HepG2 (cell line): ENCODE measurements at regions not wholly inside any gene's neighbourhood (a gene's known extent, or its start where the extent isn't known, plus 50 kb on each side); places are given as distances from the start of the nearest gene placed in this dataset.

ENCODE experiments used
- ATAC-seq: fragments of 200-7000 bp; cut with Tn5 transposase; 3 replicates; pipeline ENCODE4 v1.9.1; 2020; ENCODE audit warnings: mild to moderate bottlenecking, moderate library complexity
- BruUV-seq: library from RNA; stranded (reverse); fragments of 400-500 nt; replicated peaks from 2 replicates; lab custom pipeline; 2021; lab: Mats Ljungman, UMichigan
- CTCF ChIA-PET: fragments of 300-600 bp; formaldehyde crosslinking; extraction: SDS; loops from one replicate; lab custom pipeline; 2021; ENCODE audit warnings: low total read pairs, inconsistent platforms, low intra/inter-chr PET ratio; lab: Yijun Ruan, JAX
- POLR2A ChIA-PET: fragments of 350-600 bp; sonication (Branson Sonifier 250); formaldehyde crosslinking; loops from one replicate; lab custom pipeline; 2020; ENCODE audit warnings: antibody characterized with exemption, inconsistent platforms; lab: Yijun Ruan, JAX
- DNase-seq: peaks from one replicate; pipeline ENCODE4 v3.0.0-alpha.2; 2015; ENCODE audit warnings: low spot score
- FAIRE-seq: peaks from 3 replicates; lab custom pipeline; 2011; peaks lifted over from hg19 to GRCh38; lab: Jason Lieb, UNC
- H2AFZ ChIP-seq: one replicate; pipeline ENCODE4 v1.6.1; 2011; ENCODE audit warnings: low read length, inconsistent platforms
- H3K27ac ChIP-seq: fragments of 300-600 bp; 3 replicates; pipeline ENCODE4 v1.8.0; 2011; ENCODE audit warnings: mixed run types, mild to moderate bottlenecking, mixed read lengths, low read length, inconsistent platforms; ENCODE audit not compliant: insufficient read depth; ENCODE audit errors: extremely low read length
- H3K27me3 ChIP-seq, 2 experiments: fragments of 200-600 bp in 1 of 2; 2 replicates in 1 of 2; 3 replicates in 1 of 2; pipeline versions ENCODE4 v1.6.0 to v1.8.0; 2011; ENCODE audit warnings: low read length in 2 of 2, mild to moderate bottlenecking in 2 of 2, moderate library complexity in 2 of 2, inconsistent platforms in 1 of 2; ENCODE audit not compliant: insufficient read depth in 2 of 2, control insufficient read depth in 1 of 2
- H3K36me3 ChIP-seq, 2 experiments: fragments of 200-600 bp in 1 of 2; replicated peaks in 1 of 2; 2 replicates in 1 of 2; 3 replicates in 1 of 2; pipeline versions ENCODE4 v1.5.1 to v1.8.0; 2011; ENCODE audit warnings: low read length in 2 of 2, inconsistent platforms in 1 of 2; ENCODE audit not compliant: insufficient read depth in 2 of 2, control insufficient read depth in 1 of 2
- H3K4me1 ChIP-seq: 2 replicates; pipeline ENCODE4 v1.5.1; 2012; ENCODE audit warnings: low read length, inconsistent platforms; ENCODE audit not compliant: insufficient read depth
- H3K4me2 ChIP-seq: 2 replicates; pipeline ENCODE4 v1.6.0; 2011; ENCODE audit warnings: low read depth, low read length, inconsistent platforms
- H3K4me3 ChIP-seq, 3 experiments: fragments of 200-600 bp in 1 of 3; sonication (generic), shearing (Covaris generic) in 1 of 3; replicated peaks in 1 of 3; 2 replicates each; pipeline ENCODE4 v1.5.1; 2011 to 2016; ENCODE audit warnings: low read length in 3 of 3, inconsistent platforms in 2 of 3, low read depth in 2 of 3, mild to moderate bottlenecking in 2 of 3, control low read depth in 1 of 3, mixed read lengths in 1 of 3; ENCODE audit not compliant: insufficient read depth in 1 of 3
- H3K79me2 ChIP-seq: one replicate; pipeline ENCODE4 v1.6.1; 2011; ENCODE audit warnings: low read length, inconsistent platforms; ENCODE audit not compliant: insufficient read depth
- H3K9ac ChIP-seq: 2 replicates; pipeline ENCODE4 v1.6.0; 2011; ENCODE audit warnings: mild to moderate bottlenecking, low read depth, low read length, inconsistent platforms; ENCODE audit not compliant: insufficient read depth
- H3K9me3 ChIP-seq: 2 replicates; pipeline ENCODE4 v1.5.1; 2012; ENCODE audit warnings: mild to moderate bottlenecking, low read length
- H4K20me1 ChIP-seq: 2 replicates; pipeline ENCODE4 v1.6.0; 2011; ENCODE audit warnings: inconsistent platforms, mild to moderate bottlenecking, low read length, moderate library complexity; ENCODE audit not compliant: insufficient read depth
- ATF2 ChIP-seq: sonication (generic); formaldehyde crosslinking; IDR thresholded peaks from 2 replicates; pipeline ENCODE4 v1.4.0; 2020; ENCODE audit warnings: missing genetic modification reagents
- E2F2 ChIP-seq: sonication (generic); formaldehyde crosslinking; IDR thresholded peaks from 2 replicates; pipeline ENCODE4 v1.4.0; 2020; ENCODE audit warnings: missing genetic modification reagents, borderline replicate concordance
- MTA1 ChIP-seq: sonication (generic); formaldehyde crosslinking; IDR thresholded peaks from 2 replicates; pipeline ENCODE4 v1.4.0; 2020; ENCODE audit warnings: missing genetic modification reagents, mild to moderate bottlenecking, borderline replicate concordance
- NR3C1 ChIP-seq: sonication (generic); formaldehyde crosslinking; IDR thresholded peaks from 2 replicates; pipeline ENCODE4 v1.4.0; 2020; ENCODE audit warnings: missing genetic modification reagents
- PTBP1 ChIP-seq: fragments of 200-400 bp; formaldehyde crosslinking; IDR thresholded peaks from 2 replicates; pipeline ENCODE4 v1.6.1; 2018; ENCODE audit warnings: low read length, low read depth; ENCODE audit not compliant: poor library complexity, severe bottlenecking
- RFXANK ChIP-seq: IDR thresholded peaks from 2 replicates; pipeline ENCODE4 v1.6.1; 2016
- ZNF3 ChIP-seq: IDR thresholded peaks from 2 replicates; pipeline ENCODE4 v1.7.0; 2017; ENCODE audit warnings: inconsistent platforms
- ZNF451 ChIP-seq: sonication (generic); formaldehyde crosslinking; IDR thresholded peaks from 2 replicates; pipeline ENCODE4 v1.5.0; 2020; ENCODE audit warnings: mild to moderate bottlenecking, missing genetic modification reagents
- ZNF512 ChIP-seq: sonication (generic); formaldehyde crosslinking; IDR thresholded peaks from 2 replicates; pipeline ENCODE4 v1.4.0; 2020; ENCODE audit warnings: mild to moderate bottlenecking, missing genetic modification reagents
- ZNF704 ChIP-seq: sonication (generic); formaldehyde crosslinking; IDR thresholded peaks from 2 replicates; pipeline ENCODE4 v1.8.1; 2023; ENCODE audit warnings: mild to moderate bottlenecking, inconsistent platforms, moderate library complexity, missing genetic modification reagents, borderline replicate concordance
- ZXDC ChIP-seq: sonication (generic); formaldehyde crosslinking; IDR thresholded peaks from 2 replicates; pipeline ENCODE4 v1.5.0; 2020; ENCODE audit warnings: mild to moderate bottlenecking, missing genetic modification reagents
- WGBS: methylation state at CpG from one replicate; pipeline ENCODE4 v1.1.6; 2017; ENCODE audit warnings: low lambda C conversion rate; 5-methylcytosine and 5-hydroxymethylcytosine counted together
- in situ Hi-C: cut with HindIII; loops from 2 replicates; pipeline ENCODE4 v1.10.0; 2017; ENCODE audit warnings: low pct_unique_long_range_greater_than_20kb; ENCODE audit not compliant: extremely low pct_ligation_motif_present
- intact Hi-C: fragments of 100-400 bp; cut with micrococcal nuclease; formaldehyde crosslinking; loops from one replicate; pipeline ENCODE4 v1.10.0; 2022; ENCODE audit not compliant: unreplicated experiment

- Histone ChIP-seq H3K4me1 (no peaks in the 10 kb centered on the region), H3K79me2 (no peaks in the 10 kb centered on the region), H4K20me1 (no peaks in the 10 kb centered on the region), H2AFZ (no peak overlapping the region), H3K36me3 (no peaks in the 10 kb centered on the region), H3K9me3 (no peaks in the 10 kb centered on the region), H3K27me3 (peaks cover 0 to 25% of the 10 kb centered on the region in 2 experiments; a peak in 1 of 5 replicates), H3K27ac (no peak overlapping the region), H3K4me3 (no peak overlapping the region), H3K4me2 (no peak overlapping the region), H3K9ac (no peak overlapping the region)
- ATAC-seq (peak; percentile 30; the same call in 1 of the 3 replicates), DNase-seq (no peak), FAIRE-seq (no peak)
- no peak for TF ChIP-seq RFXANK
- POLR2A ChIA-PET: no interaction called here
- intact Hi-C loops (no loop called here), in situ Hi-C loops (no loop called here)
- 0% methylated on average over 1 of the region's 1 CpG for WGBS
- CTCF ChIA-PET: no interaction called here
- no TSS peak for BruUV-seq
Observed at GRCh38 chr20:51284176-51284575, 258.3 kb downstream of the NFATC2 start.

GRCh38 chr20:51281521-51281920 lies 258.6 kb upstream of the KCNG1 start:
- no peak overlapping the region for H3K4me3 ChIP-seq
- intact Hi-C loops: no loop called here
- TF ChIP-seq MTA1 (CRISPR knock-in tag) (no peak), E2F2 (CRISPR knock-in tag) (no peak), PTBP1 (no peak), ZNF512 (CRISPR knock-in tag) (no peak), ZNF704 (CRISPR knock-in tag) (no peak), NR3C1 (no peak), ZNF3 (CRISPR knock-in tag) (no peak), ATF2 (CRISPR knock-in tag) (no peak), ZXDC (CRISPR knock-in tag) (no peak), ZNF451 (no peak)

More at GRCh38 chr20:51281521-51281920, 258.6 kb upstream of the KCNG1 start:
- H3K27ac ChIP-seq: no peak overlapping the region
- H3K9me3 ChIP-seq: no peaks in the 10 kb centered on the region
- BruUV-seq: no TSS peak
- in situ Hi-C loops: no loop called here
- DNase-seq: no peak
- POLR2A ChIA-PET: no interaction called here
- no peaks in the 10 kb centered on the region for H4K20me1 ChIP-seq
- WGBS: 24% methylated on average over 5 of the region's 5 CpGs
- H3K27me3 ChIP-seq: peaks cover 0 to 35% of the 10 kb centered on the region in 2 experiments; a peak in 2 of 5 replicates
- no peaks in the 10 kb centered on the region for H3K36me3 ChIP-seq
- no peaks in the 10 kb centered on the region for H3K4me1 ChIP-seq
- FAIRE-seq: no peak
- H2AFZ ChIP-seq: no peak overlapping the region
- CTCF ChIA-PET: no interaction called here
- H3K9ac ChIP-seq: no peak overlapping the region
- H3K79me2 ChIP-seq: no peaks in the 10 kb centered on the region
- no peak overlapping the region for H3K4me2 ChIP-seq
- no peak for ATAC-seq
